GM13977 (cell line): ENCODE measurements at regions not wholly inside any gene's neighbourhood (a gene's known extent, or its start where the extent isn't known, plus 50 kb on each side); places are given as distances from the start of the nearest gene placed in this dataset.

Experiments
- DNase-seq: peaks from one replicate; pipeline ENCODE4 v3.0.0; 2012; ENCODE audit warnings: low spot score
- CTCF ChIP-seq: IDR thresholded peaks from 2 replicates; pipeline ENCODE4 v1.5.1; 2012; ENCODE audit warnings: mild to moderate bottlenecking, control low read depth; ENCODE audit not compliant: insufficient read depth; ENCODE audit errors: extremely low read depth, missing control alignments
- in situ Hi-C: fragments of 300-500 bp; cut with MboI; formaldehyde crosslinking; loops from one replicate; pipeline ENCODE4 v1.12.0; 2022; ENCODE audit warnings: low sequenced_read_pairs, low pct_unique_long_range_greater_than_20kb, mixed read lengths, inconsistent platforms; ENCODE audit not compliant: unreplicated experiment

GRCh38 chr2:76073992-76074604, 363.4 kb upstream of the GCFC2 start:
- no peak for DNase-seq
- in situ Hi-C loops = no loop called here
- TF ChIP-seq CTCF = no peak

- DNase-seq = no peak
- TF ChIP-seq CTCF = no peak
- in situ Hi-C loops = no loop called here
Measured at GRCh38 chr2:76050196-76050595, 339.5 kb upstream of the GCFC2 start.

GRCh38 chr2:76044701-76045100, 334.0 kb upstream of the GCFC2 start:
- in situ Hi-C loops = no loop called here
- TF ChIP-seq CTCF = no peak
- no peak for DNase-seq

GRCh38 chr2:76039505-76039904, 328.8 kb upstream of the GCFC2 start:
- no peak for TF ChIP-seq CTCF
- in situ Hi-C loops = no loop called here
- no peak for DNase-seq

- DNase-seq = no peak
- no peak for TF ChIP-seq CTCF
- in situ Hi-C loops = no loop called here
Measured at GRCh38 chr2:76027761-76028160, 317.0 kb upstream of the GCFC2 start.

GRCh38 chr2:76019128-76019527, 308.4 kb upstream of the GCFC2 start:
- TF ChIP-seq CTCF = no peak
- in situ Hi-C loops = no loop called here
- no peak for DNase-seq

GRCh38 chr2:76009484-76009883, 298.8 kb upstream of the GCFC2 start:
- TF ChIP-seq CTCF = no peak
- in situ Hi-C loops = no loop called here
- DNase-seq = no peak
